ENCODE measurements at regions not wholly inside any gene's neighbourhood (a gene's known extent, or its start where the extent isn't known, plus 50 kb on each side); places are given as distances from the start of the nearest gene placed in this dataset.

- Histone ChIP-seq H3K4me2 (ENCODE audit: low read length) (no peak overlapping the region), H3K27me3 (ENCODE audit: insufficient read depth, low read depth, low read length) (no peaks in the 10 kb centered on the region), H3K9me3 (ENCODE audit: low read length) (no peaks in the 10 kb centered on the region), H3K79me2 (replicated peaks; ENCODE audit: insufficient read depth, low read length) (no peaks in the 10 kb centered on the region), H3K9ac (ENCODE audit: low read length) (no peak overlapping the region), H2AFZ (ENCODE audit: low read depth, low read length) (no peak overlapping the region), H3K9me2 (ENCODE audit: insufficient read depth, low read length) (no peaks in the 10 kb centered on the region), H3K36me3 (ENCODE audit: insufficient read depth, low read length) (no peaks in the 10 kb centered on the region), H3K4me3 (ENCODE audit: low read length) (no peak overlapping the region), H4K20me1 (ENCODE audit: insufficient read depth) (no peaks in the 10 kb centered on the region), H3F3A (ENCODE audit: insufficient read depth, low read length, poor library complexity, severe bottlenecking) (no peaks in the 10 kb centered on the region), H3K27ac (ENCODE audit: low read length) (peak overlapping the region; percentile 37)
- TF ChIP-seq EP300 (conservative IDR thresholded peaks at IDR 0.05; ENCODE audit: poor library complexity, severe bottlenecking), result peak; percentile 51
- TF ChIP-seq EZH2 (IDR thresholded peaks at IDR 0.05; ENCODE audit: borderline replicate concordance, insufficient read depth, low read length, poor library complexity, severe bottlenecking), result no peak
- no peak for TF ChIP-seq CTCF (IDR thresholded peaks at IDR 0.05; ENCODE audit: poor library complexity, severe bottlenecking)
- TF ChIP-seq MXI1 (conservative IDR thresholded peaks at IDR 0.05; ENCODE audit: poor library complexity, severe bottlenecking), result no peak
- TF ChIP-seq TAF1 (IDR thresholded peaks at IDR 0.05; ENCODE audit: low read depth), result no peak
- TF ChIP-seq REST (IDR thresholded peaks at IDR 0.05; ENCODE audit: borderline replicate concordance), result peak; percentile 55
- no peak for TF ChIP-seq SMC3 (conservative IDR thresholded peaks at IDR 0.05; ENCODE audit: poor library complexity)
These were observed 406.8 kb downstream of the SHANK2 start for GRCh38 chr11:70845591-70846041.

GRCh38 chr11:70846781-70847655, 405.4 kb downstream of the SHANK2 start:
- Histone ChIP-seq H3K9me3 (ENCODE audit: low read length) (no peaks in the 10 kb centered on the region), H3K36me3 (ENCODE audit: insufficient read depth, low read length) (no peaks in the 10 kb centered on the region), H2AFZ (ENCODE audit: low read depth, low read length) (no peak overlapping the region), H3K4me3 (ENCODE audit: low read length) (no peak overlapping the region), H3K27ac (ENCODE audit: low read length) (no peak overlapping the region), H3K79me2 (replicated peaks; ENCODE audit: insufficient read depth, low read length) (no peaks in the 10 kb centered on the region), H3K27me3 (ENCODE audit: insufficient read depth, low read depth, low read length) (no peaks in the 10 kb centered on the region), H3F3A (ENCODE audit: insufficient read depth, low read length, poor library complexity, severe bottlenecking) (no peaks in the 10 kb centered on the region), H3K4me2 (ENCODE audit: low read length) (no peak overlapping the region), H3K9me2 (ENCODE audit: insufficient read depth, low read length) (no peaks in the 10 kb centered on the region), H4K20me1 (ENCODE audit: insufficient read depth) (no peaks in the 10 kb centered on the region), H3K9ac (ENCODE audit: low read length) (no peak overlapping the region)
- no peak for TF ChIP-seq MXI1 (conservative IDR thresholded peaks at IDR 0.05; ENCODE audit: poor library complexity, severe bottlenecking)
- TF ChIP-seq POLR2AphosphoS5 (IDR thresholded peaks at IDR 0.05), result no peak
- TF ChIP-seq EP300 (conservative IDR thresholded peaks at IDR 0.05; ENCODE audit: poor library complexity, severe bottlenecking), result no peak
- no peak for TF ChIP-seq RAD21 (conservative IDR thresholded peaks at IDR 0.05)
- no peak for TF ChIP-seq TAF1 (IDR thresholded peaks at IDR 0.05; ENCODE audit: low read depth)
- no peak for TF ChIP-seq REST (IDR thresholded peaks at IDR 0.05; ENCODE audit: borderline replicate concordance)
- TF ChIP-seq EZH2 (IDR thresholded peaks at IDR 0.05; ENCODE audit: borderline replicate concordance, insufficient read depth, low read length, poor library complexity, severe bottlenecking), result no peak
